Gastroesophageal sphincter (tissue), 4 donors: ENCODE measurements at regions not wholly inside any gene's neighbourhood (a gene's known extent, or its start where the extent isn't known, plus 50 kb on each side); places are given as distances from the start of the nearest gene placed in this dataset.

ENCODE experiments used
- ATAC-seq: fragments of 150-250 bp; one replicate; pipeline ENCODE4 v1.9.1; 2016; ENCODE audit warnings: mild to moderate bottlenecking, moderate library complexity
- H3K27ac ChIP-seq, 4 donors: fragments of 200-600 bp; sonication (generic) in 3 of 4; 1 replicate in 3 of 4; 2 replicates in 1 of 4; pipeline ENCODE4 v1.5.1; 2016 to 2019
- H3K27me3 ChIP-seq: fragments of 200-600 bp; sonication (generic); one replicate; pipeline ENCODE4 v1.5.1; 2019
- H3K36me3 ChIP-seq, 2 donors: fragments of 200-600 bp; sonication (generic); one replicate each; pipeline ENCODE4 v1.5.1; 2019; ENCODE audit warnings: control low read depth in 1 of 2
- H3K4me1 ChIP-seq, 3 donors: fragments of 200-600 bp; sonication (generic); 1 replicate in 2 of 3; 2 replicates in 1 of 3; pipeline ENCODE4 v1.5.1; 2016 to 2019; ENCODE audit warnings: control low read depth in 2 of 3
- H3K4me3 ChIP-seq, 2 donors: fragments of 200-600 bp; sonication (generic); one replicate each; pipeline ENCODE4 v1.5.1; 2019; ENCODE audit warnings: mild to moderate bottlenecking in 1 of 2, moderate library complexity in 1 of 2
- H3K9me3 ChIP-seq, 3 donors: fragments of 200-600 bp; sonication (generic); one replicate each; pipeline ENCODE4 v1.5.1; 2017 to 2019; ENCODE audit warnings: control low read depth in 2 of 3
- EP300 ChIP-seq: sonication (generic); formaldehyde crosslinking; IDR thresholded peaks from one replicate; pipeline ENCODE4 v1.6.1; 2017; ENCODE audit warnings: antibody characterized with exemption, mild to moderate bottlenecking
- POLR2A ChIP-seq, 2 donors: fragments of 450-650 bp; IDR thresholded peaks; one replicate each; pipeline ENCODE4 v1.6.1; 2017; ENCODE audit warnings: antibody characterized with exemption in 2 of 2, mild to moderate bottlenecking in 2 of 2, moderate library complexity in 1 of 2
- POLR2AphosphoS5 ChIP-seq: sonication (generic); formaldehyde crosslinking; IDR thresholded peaks from one replicate; pipeline ENCODE4 v1.6.1; 2017; ENCODE audit warnings: antibody characterized with exemption
- WGBS, 2 donors: methylation state at CpG; one replicate each; pipeline ENCODE4 v1.1.5; 2018; ENCODE audit warnings: low coverage in 1 of 2; 5-methylcytosine and 5-hydroxymethylcytosine counted together
- TF ChIP-seq, protein P1 (sequence below), 4 experiments: fragments of 200-600 bp in 2 of 4; fragments of 450-650 bp in 2 of 4; sonication (generic) in 1 of 4; IDR thresholded peaks; one replicate each; pipeline ENCODE4 v1.5.1; 2017 to 2019; ENCODE audit warnings: antibody characterized with exemption in 4 of 4, mild to moderate bottlenecking in 2 of 4, moderate library complexity in 2 of 4

DNA sequence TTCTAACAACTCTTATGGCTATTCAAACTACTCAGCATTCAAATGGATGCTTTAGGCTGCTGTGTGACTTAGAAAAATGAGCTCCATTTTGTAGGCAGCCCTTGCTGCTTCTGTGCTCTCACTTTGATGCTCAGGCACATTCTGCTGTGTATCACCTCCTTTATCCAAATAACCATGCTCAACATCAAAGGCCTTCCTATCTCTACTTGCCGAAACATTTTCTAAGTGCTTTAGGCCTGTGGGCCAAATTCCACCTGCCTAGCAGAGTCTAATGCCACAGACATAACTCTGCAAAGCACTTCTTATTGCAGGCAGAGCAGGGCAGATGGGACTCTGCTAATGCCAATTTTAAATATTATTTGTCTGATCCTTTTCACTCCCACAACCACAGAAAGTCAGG, 397.4 kb downstream of the RND3 start:
- Histone ChIP-seq H3K4me3 (no peak overlapping the region), H3K9me3 (peaks cover 0 to 3% (median 0%) of the 10 kb centered on the region in 3 donors), H3K36me3 (no peaks in the 10 kb centered on the region), H3K4me1 (no peaks in the 10 kb centered on the region), H3K27ac (no peak overlapping the region), H3K27me3 (no peaks in the 10 kb centered on the region)
- 89% methylated on average over 1 of the region's 1 CpG; no CpG with 5 or more reads in 1 of the 2 donors for WGBS, 2 donors
- TF ChIP-seq, protein P1, sequence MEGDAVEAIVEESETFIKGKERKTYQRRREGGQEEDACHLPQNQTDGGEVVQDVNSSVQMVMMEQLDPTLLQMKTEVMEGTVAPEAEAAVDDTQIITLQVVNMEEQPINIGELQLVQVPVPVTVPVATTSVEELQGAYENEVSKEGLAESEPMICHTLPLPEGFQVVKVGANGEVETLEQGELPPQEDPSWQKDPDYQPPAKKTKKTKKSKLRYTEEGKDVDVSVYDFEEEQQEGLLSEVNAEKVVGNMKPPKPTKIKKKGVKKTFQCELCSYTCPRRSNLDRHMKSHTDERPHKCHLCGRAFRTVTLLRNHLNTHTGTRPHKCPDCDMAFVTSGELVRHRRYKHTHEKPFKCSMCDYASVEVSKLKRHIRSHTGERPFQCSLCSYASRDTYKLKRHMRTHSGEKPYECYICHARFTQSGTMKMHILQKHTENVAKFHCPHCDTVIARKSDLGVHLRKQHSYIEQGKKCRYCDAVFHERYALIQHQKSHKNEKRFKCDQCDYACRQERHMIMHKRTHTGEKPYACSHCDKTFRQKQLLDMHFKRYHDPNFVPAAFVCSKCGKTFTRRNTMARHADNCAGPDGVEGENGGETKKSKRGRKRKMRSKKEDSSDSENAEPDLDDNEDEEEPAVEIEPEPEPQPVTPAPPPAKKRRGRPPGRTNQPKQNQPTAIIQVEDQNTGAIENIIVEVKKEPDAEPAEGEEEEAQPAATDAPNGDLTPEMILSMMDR (IDR thresholded peaks at IDR 0.05): no peak
- no peak for TF ChIP-seq EP300
- no peak for ATAC-seq

DNA sequence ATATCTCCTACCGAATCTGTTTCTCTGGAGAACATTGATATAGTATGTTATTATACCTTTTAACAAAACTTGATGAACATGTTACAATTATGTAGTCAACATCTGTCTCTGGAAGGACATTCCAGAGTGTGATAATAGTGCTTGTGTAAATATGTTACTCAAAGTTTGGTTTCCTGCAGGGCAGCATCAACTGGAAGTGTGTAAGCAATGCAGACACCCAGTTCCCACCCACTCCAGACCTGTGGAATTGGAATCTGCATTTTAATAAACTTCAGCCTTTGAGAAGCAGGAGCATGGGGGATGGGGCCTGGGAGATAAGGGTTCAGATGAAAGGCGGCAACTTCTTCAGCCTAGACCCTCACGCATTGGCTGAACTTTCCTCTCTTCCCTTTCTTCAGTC, 398.9 kb downstream of the RND3 start:
- no peaks in the 10 kb centered on the region for H3K4me1 ChIP-seq
- no peaks in the 10 kb centered on the region for H3K27me3 ChIP-seq
- TF ChIP-seq EP300 (no peak), POLR2A (IDR thresholded peaks at IDR 0.05) (no peak), POLR2AphosphoS5 (no peak)
- TF ChIP-seq, protein P1 (IDR thresholded peaks at IDR 0.05): no peak
- H3K36me3 ChIP-seq: no peaks in the 10 kb centered on the region
- no peak for ATAC-seq
- WGBS, 2 donors: 93 to 97% methylated on average over 3 of the region's 3 CpGs
- peaks cover 0 to 3% (median 0%) of the 10 kb centered on the region in 3 donors for H3K9me3 ChIP-seq
- H3K27ac ChIP-seq: no peak overlapping the region
- no peak overlapping the region for H3K4me3 ChIP-seq

DNA sequence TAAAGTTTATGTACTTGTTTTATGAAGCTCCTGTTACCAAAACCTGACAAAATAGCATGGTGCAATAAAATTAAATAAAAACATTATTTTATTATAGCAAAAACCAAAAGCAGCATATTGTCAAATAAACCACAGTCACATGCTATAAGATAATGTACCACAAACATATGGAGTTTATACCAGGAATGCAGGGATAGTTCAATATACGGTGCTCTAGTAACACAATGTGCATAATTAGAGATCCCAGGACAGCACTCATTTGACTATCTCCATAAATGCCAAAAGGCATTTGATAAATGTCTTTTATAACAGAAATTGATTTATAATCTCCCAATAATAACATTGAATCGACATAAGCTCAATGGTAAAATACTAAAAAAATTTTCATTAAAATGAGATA, 402.0 kb downstream of the RND3 start:
- Histone ChIP-seq H3K27ac (no peak overlapping the region), H3K4me1 (no peaks in the 10 kb centered on the region), H3K36me3 (no peaks in the 10 kb centered on the region), H3K9me3 (peaks cover 0 to 3% (median 0%) of the 10 kb centered on the region in 3 donors), H3K27me3 (no peaks in the 10 kb centered on the region), H3K4me3 (no peak overlapping the region)
- no peak for ATAC-seq
- TF ChIP-seq POLR2AphosphoS5: no peak
- TF ChIP-seq EP300: no peak
- no peak for TF ChIP-seq POLR2A (IDR thresholded peaks at IDR 0.05)
- TF ChIP-seq, protein P1 (IDR thresholded peaks at IDR 0.05): no peak
- 87 to 94% methylated on average over 2 of the region's 2 CpGs for WGBS, 2 donors

DNA sequence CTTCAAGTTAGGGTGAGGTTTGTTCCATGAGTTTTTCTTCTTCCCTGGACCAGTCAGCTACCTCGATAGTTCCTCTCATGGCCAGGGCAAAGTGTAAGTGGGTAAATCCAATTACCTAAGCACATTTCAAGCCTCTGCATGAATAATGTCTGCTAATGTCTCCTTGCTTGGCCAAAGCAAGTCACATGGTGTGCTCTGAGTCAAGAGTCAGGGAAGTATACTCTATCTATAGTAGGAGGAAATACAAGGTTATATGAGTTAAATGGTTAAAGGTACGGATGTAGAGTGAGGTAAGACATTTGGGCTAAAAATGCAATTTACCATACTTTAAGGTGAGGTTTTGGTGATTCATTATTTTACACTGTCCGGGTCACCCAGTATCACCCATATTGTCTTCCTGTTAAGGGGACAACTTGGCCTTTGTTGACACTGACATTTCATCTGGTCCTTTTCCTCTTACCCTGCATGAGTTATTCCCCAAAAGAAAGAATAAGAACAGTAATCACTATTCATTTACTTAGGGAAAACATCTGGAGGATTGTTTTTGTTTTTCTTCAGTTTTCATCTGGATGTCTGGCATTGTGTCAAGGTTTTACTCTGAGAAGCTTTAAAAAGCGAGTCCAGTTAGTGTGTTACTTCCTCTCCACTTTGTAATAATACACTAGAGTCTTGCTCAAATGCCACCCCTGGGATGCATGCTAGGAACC, 405.5 kb downstream of the RND3 start:
- no peaks in the 10 kb centered on the region for H3K4me1 ChIP-seq
- no peaks in the 10 kb centered on the region for H3K36me3 ChIP-seq
- 63 to 80% methylated on average over 4 of the region's 4 CpGs for WGBS, 2 donors
- ATAC-seq: no peak
- no peak overlapping the region for H3K4me3 ChIP-seq
- no peak overlapping the region for H3K27ac ChIP-seq
- no peaks in the 10 kb centered on the region for H3K27me3 ChIP-seq
- H3K9me3 ChIP-seq: peaks cover 0 to 3% (median 0%) of the 10 kb centered on the region in 3 donors
- TF ChIP-seq, protein P1 (IDR thresholded peaks at IDR 0.05): no peak

DNA sequence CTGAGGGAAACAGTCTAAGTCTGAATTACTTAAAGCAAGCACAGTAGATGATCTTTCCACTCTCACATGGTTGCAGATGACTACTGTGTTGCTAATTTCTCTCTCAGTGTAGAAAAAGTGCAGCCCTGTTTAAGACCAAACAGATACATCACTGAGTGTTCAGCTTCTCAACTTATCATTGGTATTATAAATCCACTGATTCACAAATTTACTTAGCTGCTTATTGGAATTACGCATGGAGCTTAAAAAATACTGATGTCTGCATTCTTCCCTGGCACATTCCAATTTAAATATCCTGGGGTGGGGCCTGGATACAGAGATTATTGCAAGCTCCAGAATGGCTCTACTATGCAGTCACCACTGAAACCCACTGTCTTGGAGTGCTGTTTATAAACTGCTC, 411.2 kb downstream of the RND3 start:
- no peaks in the 10 kb centered on the region for H3K27me3 ChIP-seq
- 50% methylated on average over 1 of the region's 1 CpG; no CpG with 5 or more reads in 1 of the 2 donors for WGBS, 2 donors
- H3K27ac ChIP-seq: no peak overlapping the region
- no peaks in the 10 kb centered on the region for H3K36me3 ChIP-seq
- no peak overlapping the region for H3K4me3 ChIP-seq
- H3K4me1 ChIP-seq: no peaks in the 10 kb centered on the region
- TF ChIP-seq POLR2A (IDR thresholded peaks at IDR 0.05): no peak
- TF ChIP-seq, protein P1 (IDR thresholded peaks at IDR 0.05): no peak
- no peak for TF ChIP-seq POLR2AphosphoS5
- no peak for TF ChIP-seq EP300
- H3K9me3 ChIP-seq: no peaks in the 10 kb centered on the region
- no peak for ATAC-seq
